G401.6 (cell line): ENCODE measurements at regions not wholly inside any gene's neighbourhood (a gene's known extent, or its start where the extent isn't known, plus 50 kb on each side); places are given as distances from the start of the nearest gene placed in this dataset.

Source experiments
- FAIRE-seq: peaks from 2 replicates; lab custom pipeline; 2012; peaks lifted over from hg19 to GRCh38; lab: Jason Lieb, UNC

GRCh38 chr19:30739394-30739793 is 367.2 kb downstream of the ZNF536 start:
- no peak for FAIRE-seq

- no peak for FAIRE-seq
These were observed 365.9 kb downstream of the ZNF536 start for GRCh38 chr19:30738047-30738446.

DNA sequence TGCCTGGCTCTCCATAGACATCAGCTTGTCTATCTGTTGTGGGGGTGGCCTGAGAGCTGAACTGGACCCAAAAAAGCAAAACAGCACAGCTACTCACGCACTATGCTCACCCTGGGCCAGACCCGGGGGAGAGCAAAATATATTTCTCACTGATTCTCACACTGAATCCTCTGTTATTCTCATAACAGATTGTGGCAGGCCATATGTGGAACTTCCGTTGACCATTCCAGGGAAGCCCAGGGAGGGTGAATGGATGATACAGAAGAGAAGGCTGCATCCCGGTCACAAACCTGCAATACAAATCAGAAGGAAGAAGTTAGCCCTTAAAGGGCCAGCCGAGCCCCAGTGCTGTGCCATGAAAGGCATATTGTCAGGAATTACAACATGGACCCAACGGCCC is 362.5 kb downstream of the ZNF536 start:
- FAIRE-seq, result no peak

- no peak for FAIRE-seq
These were observed 361.8 kb downstream of the ZNF536 start for GRCh38 chr19:30733826-30734550.

- no peak for FAIRE-seq
These were observed 359.4 kb downstream of the ZNF536 start for GRCh38 chr19:30731591-30731990.

DNA sequence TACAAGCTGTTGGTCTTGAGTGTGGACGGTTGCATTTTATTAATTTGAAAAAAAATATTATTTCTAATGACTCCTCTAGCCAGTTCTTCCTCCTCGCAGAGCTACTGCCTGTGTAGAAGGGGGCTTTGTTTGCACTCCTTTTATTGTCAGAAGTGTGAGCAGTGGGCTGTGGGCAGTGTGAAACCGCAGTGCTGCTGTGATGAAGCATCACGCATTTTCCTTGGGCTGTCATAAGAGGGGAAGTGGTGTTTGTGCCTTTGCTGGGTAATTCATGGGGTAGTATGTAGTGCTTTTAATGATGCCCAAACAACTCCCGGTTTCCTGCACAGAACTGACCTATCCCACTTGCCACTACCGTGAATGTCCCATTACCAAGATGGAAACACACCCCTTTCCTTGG is 357.3 kb downstream of the ZNF536 start:
- FAIRE-seq, result no peak

- no peak for FAIRE-seq
These were observed 350.6 kb downstream of the ZNF536 start for GRCh38 chr19:30722761-30723160.

- no peak for FAIRE-seq
These were observed 350.0 kb downstream of the ZNF536 start for GRCh38 chr19:30722186-30722585.

DNA sequence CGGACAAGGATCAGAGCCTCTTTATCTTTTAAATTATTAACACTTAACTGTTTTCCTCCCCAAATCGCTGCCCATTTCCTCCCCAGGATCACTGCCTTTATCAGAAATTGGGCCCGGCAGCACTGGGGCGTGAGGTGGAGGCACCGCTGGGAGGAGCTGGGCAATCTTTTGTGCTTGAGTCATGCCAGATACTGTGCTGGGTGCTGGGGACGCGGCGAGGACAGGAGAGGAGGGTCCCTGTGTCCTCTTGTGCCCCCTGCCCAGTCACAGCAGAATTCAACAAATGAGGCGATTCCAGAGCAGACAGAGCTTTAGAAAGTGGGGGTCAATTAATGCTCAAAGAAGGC is 347.8 kb downstream of the ZNF536 start:
- no peak for FAIRE-seq

GRCh38 chr19:30719189-30719998 is 347.2 kb downstream of the ZNF536 start:
- no peak for FAIRE-seq

- FAIRE-seq, result no peak
These were observed 346.5 kb downstream of the ZNF536 start for GRCh38 chr19:30718707-30719106.

- FAIRE-seq, result no peak
These were observed 345.8 kb downstream of the ZNF536 start for GRCh38 chr19:30718014-30718413.

DNA sequence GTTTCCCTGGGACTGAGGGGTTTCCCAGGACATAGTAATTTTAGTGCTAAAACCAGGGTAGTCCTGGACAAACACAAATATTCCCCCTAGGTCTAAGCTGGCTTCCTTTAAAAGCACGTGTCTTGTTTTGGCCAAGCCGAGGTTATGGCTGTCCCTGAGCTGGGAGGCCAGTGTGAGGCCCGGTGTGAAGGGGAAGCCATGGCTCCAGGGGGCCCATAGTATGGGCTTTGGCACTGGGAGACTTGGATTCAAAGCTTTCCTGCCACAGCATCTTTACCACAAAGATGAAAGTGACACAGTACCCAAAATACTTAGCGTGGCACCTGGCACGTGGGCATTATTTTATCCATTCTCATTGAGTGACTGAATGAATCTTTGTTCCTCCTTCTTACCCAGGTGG is 345.2 kb downstream of the ZNF536 start:
- FAIRE-seq, result no peak

DNA sequence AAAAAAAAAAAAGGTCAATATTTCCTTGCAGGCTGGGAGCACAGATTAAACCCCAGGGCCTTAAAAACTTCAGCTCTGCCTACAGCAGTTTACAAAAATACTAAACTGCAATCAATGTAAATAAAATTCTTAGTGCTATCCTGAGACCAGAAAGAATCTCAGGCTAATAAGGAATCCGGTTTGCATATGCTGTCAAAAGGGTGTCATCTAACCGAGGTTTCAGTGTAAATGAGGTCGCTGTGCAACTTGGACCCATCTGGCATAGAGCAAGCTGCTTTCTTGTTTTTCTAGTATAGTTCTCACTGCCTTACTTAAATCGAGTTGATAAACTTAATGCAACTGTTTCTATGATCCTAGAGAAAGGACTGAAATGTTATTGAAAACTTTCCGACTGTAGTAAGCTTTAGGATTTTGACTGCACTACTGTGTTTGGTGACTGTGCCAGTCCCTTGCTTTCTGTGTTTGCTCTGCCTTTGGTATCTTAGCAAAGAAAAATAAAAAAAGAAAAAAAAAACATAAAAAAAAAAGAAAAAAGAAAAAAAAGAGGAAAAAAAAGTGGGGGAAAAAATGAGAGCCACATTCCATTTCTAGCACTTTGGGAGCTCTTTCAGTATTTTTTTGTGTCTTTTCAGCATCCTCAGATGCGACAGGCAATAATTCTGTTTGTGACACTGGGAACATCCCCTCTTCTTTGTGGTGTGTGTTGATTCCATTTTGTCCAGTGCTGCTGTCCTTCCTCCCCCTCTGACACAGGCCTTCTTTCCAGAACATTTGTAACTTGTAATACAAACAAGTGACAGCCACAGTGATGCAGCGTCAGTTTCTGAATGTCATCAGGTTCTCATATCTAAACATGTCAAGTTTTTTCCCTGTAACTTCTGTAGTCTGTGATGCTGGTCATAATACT is 340.5 kb downstream of the ZNF536 start:
- FAIRE-seq, result no peak

DNA sequence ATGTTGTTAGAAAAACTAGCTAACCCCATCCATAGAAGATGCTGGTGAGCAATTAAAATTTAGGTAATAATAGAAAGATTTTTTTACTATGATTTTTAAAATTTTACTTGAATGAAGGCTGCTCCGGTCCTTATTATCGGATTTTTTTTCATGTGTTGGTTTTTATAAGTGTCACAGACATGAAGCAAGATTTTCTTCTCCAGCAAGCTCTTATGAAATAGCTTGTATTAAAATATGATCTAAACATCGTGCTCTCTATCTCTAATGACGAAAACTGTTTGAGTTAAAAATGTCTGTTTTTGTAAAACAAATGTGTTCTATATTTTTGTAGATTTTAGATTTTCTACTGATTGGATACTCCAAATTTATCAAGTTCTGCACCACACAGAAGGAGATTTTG is 339.6 kb downstream of the ZNF536 start:
- no peak for FAIRE-seq

- no peak for FAIRE-seq
These were observed 339.1 kb downstream of the ZNF536 start for GRCh38 chr19:30711296-30711695.

DNA sequence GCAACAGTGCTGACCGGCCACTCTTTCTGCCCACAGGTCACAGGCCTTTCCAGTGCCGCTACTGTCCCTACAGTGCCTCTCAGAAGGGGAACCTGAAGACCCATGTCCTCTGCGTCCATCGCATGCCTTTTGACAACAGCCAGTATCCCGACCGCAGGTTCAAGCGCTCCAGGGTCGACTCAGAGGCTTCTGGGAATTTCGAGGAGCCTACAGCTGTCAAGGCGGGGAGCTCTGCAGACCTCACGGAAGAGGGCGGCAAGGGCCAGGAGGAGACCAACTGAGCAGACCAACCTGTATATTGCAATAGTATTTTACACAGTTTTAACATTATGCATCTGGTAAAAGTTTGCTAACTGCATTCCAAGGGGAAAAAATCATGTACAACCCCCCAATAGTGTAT is 338.5 kb downstream of the ZNF536 start:
- FAIRE-seq, result no peak

DNA sequence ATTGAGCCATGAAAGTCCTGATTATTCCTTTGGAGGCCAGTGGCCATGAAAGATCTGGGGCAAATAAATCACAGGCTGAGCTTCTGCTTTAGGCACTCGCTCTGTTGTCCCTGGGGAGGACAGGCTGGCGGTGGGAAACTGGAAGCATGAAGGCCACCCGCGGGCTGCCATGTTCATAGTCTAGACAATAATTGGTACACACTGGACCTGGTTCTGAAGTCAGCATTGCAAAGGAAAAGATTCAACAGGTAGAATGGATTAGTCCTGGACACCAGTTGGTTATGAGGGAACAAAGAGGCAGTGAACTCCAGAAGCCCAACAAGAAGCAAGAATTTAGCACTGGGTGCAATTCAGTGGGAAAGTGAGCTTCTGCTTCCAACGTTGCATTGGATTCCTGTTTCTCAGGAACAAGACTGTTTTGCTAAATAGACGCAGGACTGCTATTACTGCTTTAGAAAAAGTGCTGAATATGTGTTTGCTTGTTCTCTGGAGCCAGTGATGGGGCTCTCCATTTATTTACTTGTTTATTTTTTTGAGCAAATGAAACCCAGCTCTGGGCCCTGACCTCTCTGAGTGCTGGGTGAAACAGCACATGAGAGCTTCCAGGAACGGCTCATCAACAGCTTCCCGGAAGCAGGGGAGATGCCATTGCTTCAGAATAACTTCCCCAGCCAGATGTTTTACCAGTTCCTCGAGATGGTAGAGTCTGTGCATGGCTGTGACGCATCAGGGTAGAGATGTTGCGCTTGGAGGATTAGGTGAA is 336.4 kb downstream of the ZNF536 start:
- FAIRE-seq, result no peak

- no peak for FAIRE-seq
These were observed 332.7 kb downstream of the ZNF536 start for GRCh38 chr19:30704771-30705330.

GRCh38 chr19:30703645-30704044 is 331.5 kb downstream of the ZNF536 start:
- no peak for FAIRE-seq

GRCh38 chr19:30701178-30701577 is 329.0 kb downstream of the ZNF536 start:
- FAIRE-seq, result no peak

- no peak for FAIRE-seq
These were observed 327.7 kb downstream of the ZNF536 start for GRCh38 chr19:30699871-30700280.
